Neuronal stem cell (in vitro differentiated cells): ENCODE measurements at regions not wholly inside any gene's neighbourhood (a gene's known extent, or its start where the extent isn't known, plus 50 kb on each side); places are given as distances from the start of the nearest gene placed in this dataset.

ENCODE experiments used
- DNase-seq: peaks from one replicate; pipeline ENCODE4 v3.0.0-alpha.2; 2013; ENCODE audit warnings: low spot score
- H2AFZ ChIP-seq: one replicate; pipeline ENCODE4 v1.6.1; 2013; ENCODE audit warnings: mild to moderate bottlenecking, low read length, inconsistent platforms
- H2AK5ac ChIP-seq: 2 replicates; pipeline ENCODE4 v1.6.1; 2013; ENCODE audit warnings: low read depth, mild to moderate bottlenecking, inconsistent platforms, low read length, moderate library complexity, mixed read lengths
- H2BK120ac ChIP-seq: 2 replicates; pipeline ENCODE4 v1.6.1; 2013; ENCODE audit warnings: low read depth, mild to moderate bottlenecking, inconsistent platforms, low read length, moderate library complexity, mixed read lengths
- H2BK12ac ChIP-seq: one replicate; pipeline ENCODE4 v1.6.1; 2013; ENCODE audit warnings: low read length, inconsistent platforms
- H2BK15ac ChIP-seq: 2 replicates; pipeline ENCODE4 v1.6.1; 2013; ENCODE audit warnings: mild to moderate bottlenecking, low read length, inconsistent platforms, mixed read lengths
- H2BK5ac ChIP-seq: one replicate; pipeline ENCODE4 v1.6.1; 2013; ENCODE audit warnings: inconsistent platforms, mild to moderate bottlenecking, low read length, moderate library complexity
- H3K14ac ChIP-seq: one replicate; pipeline ENCODE4 v1.6.1; 2013; ENCODE audit warnings: low read length, inconsistent platforms
- H3K18ac ChIP-seq: 2 replicates; pipeline ENCODE4 v1.6.1; 2013; ENCODE audit warnings: low read length, inconsistent platforms
- H3K23ac ChIP-seq: 2 replicates; pipeline ENCODE4 v1.6.1; 2013; ENCODE audit warnings: low read depth, mild to moderate bottlenecking, mixed read lengths, low read length, inconsistent platforms; ENCODE audit not compliant: poor library complexity
- H3K27ac ChIP-seq: replicated peaks from 3 replicates; pipeline ENCODE4 v1.5.1; 2013; ENCODE audit warnings: low read length, inconsistent platforms
- H3K27me3 ChIP-seq, 3 experiments: 2 replicates each; pipeline ENCODE4 v1.6.1; 2013; ENCODE audit warnings: low read length in 3 of 3, mild to moderate bottlenecking in 2 of 3, inconsistent platforms in 1 of 3, low read depth in 1 of 3, mixed read lengths in 1 of 3, moderate library complexity in 1 of 3; ENCODE audit not compliant: control insufficient read depth in 3 of 3, insufficient read depth in 3 of 3
- H3K36me3 ChIP-seq, 2 donors: replicated peaks in 1 of 2; 2 replicates each; pipeline ENCODE4 v1.6.1; 2013; ENCODE audit warnings: low read length in 2 of 2; ENCODE audit not compliant: control insufficient read depth in 2 of 2, insufficient read depth in 2 of 2
- H3K4ac ChIP-seq: 2 replicates; pipeline ENCODE4 v1.6.1; 2013; ENCODE audit warnings: inconsistent platforms, mild to moderate bottlenecking, low read length, moderate library complexity
- H3K4me1 ChIP-seq, 2 donors: 1 replicate in 1 of 2; 2 replicates in 1 of 2; pipeline ENCODE4 v1.6.1; 2013; ENCODE audit warnings: low read length in 2 of 2, low read depth in 1 of 2; ENCODE audit not compliant: control insufficient read depth in 2 of 2, insufficient read depth in 1 of 2
- H3K4me2 ChIP-seq: one replicate; pipeline ENCODE4 v1.6.1; 2013; ENCODE audit warnings: mild to moderate bottlenecking, low read length, inconsistent platforms; ENCODE audit not compliant: insufficient read depth, poor library complexity, severe bottlenecking
- H3K4me3 ChIP-seq, 2 donors: 2 replicates each; pipeline ENCODE4 v1.5.1; 2013; ENCODE audit warnings: low read length in 2 of 2, mild to moderate bottlenecking in 2 of 2, inconsistent platforms in 1 of 2, moderate library complexity in 1 of 2
- H3K79me1 ChIP-seq: one replicate; pipeline ENCODE4 v1.6.1; 2013; ENCODE audit warnings: low read depth, mild to moderate bottlenecking, inconsistent platforms, low read length, moderate library complexity
- H3K9ac ChIP-seq: one replicate; pipeline ENCODE4 v1.6.1; 2013; ENCODE audit warnings: mild to moderate bottlenecking, low read depth, low read length, inconsistent platforms; ENCODE audit not compliant: poor library complexity
- H3K9me3 ChIP-seq, 2 donors: replicated peaks in 1 of 2; 2 replicates each; pipeline versions ENCODE3 to v1.6.1; 2013; ENCODE audit warnings: low read length in 2 of 2, mild to moderate bottlenecking in 2 of 2, inconsistent platforms in 1 of 2, low read depth in 1 of 2, mixed read lengths in 1 of 2, moderate library complexity in 1 of 2; ENCODE audit not compliant: control insufficient read depth in 2 of 2, insufficient read depth in 1 of 2
- H4K8ac ChIP-seq: one replicate; pipeline ENCODE4 v1.6.1; 2013; ENCODE audit warnings: low read depth, mild to moderate bottlenecking, inconsistent platforms, low read length, moderate library complexity
- H4K91ac ChIP-seq: one replicate; pipeline ENCODE4 v1.6.1; 2013; ENCODE audit warnings: low read length, low read depth, mild to moderate bottlenecking, inconsistent platforms; ENCODE audit not compliant: poor library complexity
- WGBS, 2 donors: extraction: QIAGEN DNeasy Blood & Tissue Kit; methylation state at CpG; one replicate each; pipeline ENCODE4 v1.1.7; 2013; ENCODE audit warnings: missing lambda C conversion rate in 2 of 2, mixed read lengths in 1 of 2; ENCODE audit not compliant: insufficient read length in 2 of 2, insufficient replicate concordance in 1 of 2; ENCODE audit errors: extremely low coverage in 2 of 2; 5-methylcytosine and 5-hydroxymethylcytosine counted together

- H2AFZ ChIP-seq: no peak overlapping the region
- no peak for DNase-seq
- no CpG with 5 or more reads among the region's 2 CpGs for WGBS, 2 donors
Observed at GRCh38 chr12:29023436-29024076, 125.5 kb upstream of the FAR2 start.

GRCh38 chr12:29024117-29024516 is 125.0 kb upstream of the FAR2 start:
- H3K27ac ChIP-seq: no peak overlapping the region
- H3K23ac ChIP-seq: no peak overlapping the region
- H2BK5ac ChIP-seq: no peak overlapping the region
- no peaks in the 10 kb centered on the region for H3K79me1 ChIP-seq
- H4K8ac ChIP-seq: no peak overlapping the region
- H3K14ac ChIP-seq: no peak overlapping the region
- WGBS, 2 donors: no CpG with 5 or more reads among the region's 1 CpG
- H3K4me3 ChIP-seq: no peak overlapping the region
- no peak overlapping the region for H2BK15ac ChIP-seq
- no peak for DNase-seq
- H3K4ac ChIP-seq: no peak overlapping the region
- no peaks in the 10 kb centered on the region for H3K9me3 ChIP-seq
- H3K36me3 ChIP-seq: no peaks in the 10 kb centered on the region
- H3K4me1 ChIP-seq: peaks cover 0 to 2% of the 10 kb centered on the region in 2 donors
- no peak overlapping the region for H3K18ac ChIP-seq
- H3K9ac ChIP-seq: no peak overlapping the region
- no peak overlapping the region for H2AFZ ChIP-seq
- H2BK120ac ChIP-seq: no peak overlapping the region
- no peak overlapping the region for H4K91ac ChIP-seq
- no peak overlapping the region for H2BK12ac ChIP-seq
- H2AK5ac ChIP-seq: no peak overlapping the region
- H3K27me3 ChIP-seq: no peaks in the 10 kb centered on the region
- H3K4me2 ChIP-seq: no peak overlapping the region

More at GRCh38 chr12:29023436-29024076, 125.5 kb upstream of the FAR2 start:
- Histone ChIP-seq H3K14ac (no peak overlapping the region), H4K8ac (no peak overlapping the region), H3K27me3 (no peaks in the 10 kb centered on the region), H3K4me1 (peaks cover 0 to 2% of the 10 kb centered on the region in 2 donors), H3K23ac (no peak overlapping the region), H3K4me2 (no peak overlapping the region), H4K91ac (no peak overlapping the region), H3K79me1 (no peaks in the 10 kb centered on the region), H2BK12ac (no peak overlapping the region), H3K9ac (no peak overlapping the region), H2BK15ac (no peak overlapping the region), H2BK120ac (no peak overlapping the region), H3K36me3 (no peaks in the 10 kb centered on the region), H2AK5ac (no peak overlapping the region), H3K4me3 (no peak overlapping the region), H3K4ac (no peak overlapping the region), H3K27ac (no peak overlapping the region), H2BK5ac (no peak overlapping the region), H3K9me3 (peaks cover 0 to 2% of the 10 kb centered on the region in 2 donors), H3K18ac (no peak overlapping the region)

GRCh38 chr12:29025937-29026336 is 123.1 kb upstream of the FAR2 start:
- H2BK15ac ChIP-seq: no peak overlapping the region
- no peak overlapping the region for H4K91ac ChIP-seq
- no peaks in the 10 kb centered on the region for H3K27me3 ChIP-seq
- no peak overlapping the region for H2AFZ ChIP-seq
- H2BK5ac ChIP-seq: no peak overlapping the region
- H3K9me3 ChIP-seq: no peaks in the 10 kb centered on the region
- WGBS, 2 donors: no CpG with 5 or more reads among the region's 2 CpGs
- H3K9ac ChIP-seq: no peak overlapping the region
- H2BK120ac ChIP-seq: no peak overlapping the region
- H4K8ac ChIP-seq: no peak overlapping the region
- H3K36me3 ChIP-seq: no peaks in the 10 kb centered on the region
- H3K27ac ChIP-seq: no peak overlapping the region
- H3K4me3 ChIP-seq: no peak overlapping the region
- H2BK12ac ChIP-seq: no peak overlapping the region
- no peaks in the 10 kb centered on the region for H3K79me1 ChIP-seq
- no peak overlapping the region for H2AK5ac ChIP-seq
- no peak for DNase-seq
- no peak overlapping the region for H3K23ac ChIP-seq
- peaks cover 0 to 2% of the 10 kb centered on the region in 2 donors for H3K4me1 ChIP-seq
- no peak overlapping the region for H3K18ac ChIP-seq
- H3K4me2 ChIP-seq: no peak overlapping the region
- no peak overlapping the region for H3K14ac ChIP-seq
- no peak overlapping the region for H3K4ac ChIP-seq

GRCh38 chr12:29026419-29026818 is 122.7 kb upstream of the FAR2 start:
- Histone ChIP-seq H3K27ac (no peak overlapping the region), H3K27me3 (no peaks in the 10 kb centered on the region), H3K9me3 (no peaks in the 10 kb centered on the region), H3K4ac (no peak overlapping the region), H2BK12ac (no peak overlapping the region), H3K4me1 (peaks cover 0 to 2% of the 10 kb centered on the region in 2 donors), H3K9ac (no peak overlapping the region), H3K4me2 (no peak overlapping the region), H2AK5ac (no peak overlapping the region), H2BK15ac (no peak overlapping the region), H4K8ac (no peak overlapping the region), H3K36me3 (no peaks in the 10 kb centered on the region), H3K18ac (no peak overlapping the region), H3K79me1 (no peaks in the 10 kb centered on the region), H3K4me3 (no peak overlapping the region), H2AFZ (no peak overlapping the region), H2BK5ac (no peak overlapping the region), H4K91ac (no peak overlapping the region), H3K23ac (no peak overlapping the region), H2BK120ac (no peak overlapping the region), H3K14ac (no peak overlapping the region)
- DNase-seq: no peak
- no CpG with 5 or more reads among the region's 4 CpGs for WGBS, 2 donors
